ENCODE measurements at regions not wholly inside any gene's neighbourhood (a gene's known extent, or its start where the extent isn't known, plus 50 kb on each side); places are given as distances from the start of the nearest gene placed in this dataset.

DNA sequence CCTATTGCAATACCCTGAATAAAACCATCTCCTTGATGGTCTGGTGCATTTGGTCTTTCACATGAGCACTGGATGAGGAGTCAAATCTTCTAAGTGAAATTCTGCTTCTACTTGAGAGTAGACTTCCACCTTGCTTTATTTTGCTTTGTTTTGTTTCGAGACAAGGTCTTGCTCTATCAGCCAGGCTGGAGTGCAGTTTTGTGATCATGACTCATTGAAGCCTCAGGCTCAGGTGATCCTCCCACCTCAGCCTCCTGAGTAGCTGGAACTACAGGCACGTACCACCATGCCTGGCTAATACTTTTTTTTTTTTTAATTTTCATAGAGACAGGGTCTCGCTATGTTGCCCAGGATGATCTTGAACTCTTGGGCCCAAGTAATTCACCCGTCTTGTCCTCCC lies 65.8 kb upstream of the F3 start:
- Histone ChIP-seq H3K9me3 (no peaks in the 10 kb centered on the region), H3K27me3 (no peaks in the 10 kb centered on the region), H3K4me1 (peaks cover 0 to 8% (median 0%) of the 10 kb centered on the region in 3 donors), H3K36me3 (no peaks in the 10 kb centered on the region), H3K27ac (no peak overlapping the region), H3K4me3 (no peak overlapping the region)
- TF ChIP-seq POLR2A (IDR thresholded peaks at IDR 0.05) (no peak), POLR2AphosphoS5 (IDR thresholded peaks at IDR 0.05) (no peak), EP300 (IDR thresholded peaks at IDR 0.05) (no peak)
- TF ChIP-seq, protein P1, sequence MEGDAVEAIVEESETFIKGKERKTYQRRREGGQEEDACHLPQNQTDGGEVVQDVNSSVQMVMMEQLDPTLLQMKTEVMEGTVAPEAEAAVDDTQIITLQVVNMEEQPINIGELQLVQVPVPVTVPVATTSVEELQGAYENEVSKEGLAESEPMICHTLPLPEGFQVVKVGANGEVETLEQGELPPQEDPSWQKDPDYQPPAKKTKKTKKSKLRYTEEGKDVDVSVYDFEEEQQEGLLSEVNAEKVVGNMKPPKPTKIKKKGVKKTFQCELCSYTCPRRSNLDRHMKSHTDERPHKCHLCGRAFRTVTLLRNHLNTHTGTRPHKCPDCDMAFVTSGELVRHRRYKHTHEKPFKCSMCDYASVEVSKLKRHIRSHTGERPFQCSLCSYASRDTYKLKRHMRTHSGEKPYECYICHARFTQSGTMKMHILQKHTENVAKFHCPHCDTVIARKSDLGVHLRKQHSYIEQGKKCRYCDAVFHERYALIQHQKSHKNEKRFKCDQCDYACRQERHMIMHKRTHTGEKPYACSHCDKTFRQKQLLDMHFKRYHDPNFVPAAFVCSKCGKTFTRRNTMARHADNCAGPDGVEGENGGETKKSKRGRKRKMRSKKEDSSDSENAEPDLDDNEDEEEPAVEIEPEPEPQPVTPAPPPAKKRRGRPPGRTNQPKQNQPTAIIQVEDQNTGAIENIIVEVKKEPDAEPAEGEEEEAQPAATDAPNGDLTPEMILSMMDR (IDR thresholded peaks at IDR 0.05): no peak
- no peak for ATAC-seq
- 94 to 96% methylated on average over 4 of the region's 4 CpGs for WGBS, 2 donors (ENCODE audit: low coverage in 1 of 2)

DNA sequence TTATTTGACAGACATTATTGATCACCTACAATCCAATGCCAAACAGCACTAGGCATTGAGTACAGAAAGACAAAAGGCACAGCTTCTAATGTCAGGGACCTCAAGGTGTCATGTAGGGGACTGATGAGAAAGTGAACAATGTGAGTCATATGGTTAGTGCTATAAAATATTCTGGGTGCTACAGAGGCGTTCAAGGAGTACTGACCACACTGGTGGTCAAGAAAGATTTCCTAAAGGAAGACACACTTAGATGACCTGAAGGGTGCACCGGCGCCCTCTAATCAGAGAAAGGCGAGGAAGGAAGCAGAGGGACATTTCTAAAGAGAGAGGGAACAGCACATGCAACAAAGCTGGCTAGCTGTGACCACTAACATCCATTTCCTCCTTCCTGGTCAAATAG lies 64.9 kb upstream of the F3 start:
- WGBS, 2 donors (ENCODE audit: low coverage in 1 of 2): 76 to 96% methylated on average over 3 to 4 of the region's 4 CpGs

DNA sequence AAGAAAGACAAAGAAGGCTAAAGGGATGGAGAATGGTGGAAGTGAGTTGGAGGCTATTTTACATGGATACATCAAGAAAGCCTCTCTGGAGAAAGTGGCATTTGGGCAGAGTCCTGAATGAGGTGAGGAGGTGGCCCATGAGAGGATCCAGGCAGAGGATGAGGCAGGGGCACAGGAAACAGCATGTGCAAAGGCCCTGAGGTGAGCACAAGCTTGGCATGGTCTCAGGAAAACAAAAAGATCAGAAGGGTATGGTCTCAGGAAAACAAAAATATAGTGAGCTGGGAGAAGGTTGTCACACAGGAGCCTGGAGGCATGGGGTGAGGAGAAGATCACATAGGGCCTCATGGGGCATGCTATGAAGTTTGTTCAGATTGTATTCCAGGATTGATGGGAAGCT lies 62.1 kb upstream of the F3 start:
- Histone ChIP-seq H3K9me3 (no peaks in the 10 kb centered on the region), H3K36me3 (no peaks in the 10 kb centered on the region), H3K27ac (no peak overlapping the region), H3K4me1 (no peaks in the 10 kb centered on the region), H3K4me3 (no peak overlapping the region), H3K27me3 (no peaks in the 10 kb centered on the region)
- no peak for TF ChIP-seq EP300 (IDR thresholded peaks at IDR 0.05)
- no peak for TF ChIP-seq POLR2AphosphoS5 (IDR thresholded peaks at IDR 0.05)
- TF ChIP-seq, protein P1 (IDR thresholded peaks at IDR 0.05): no peak
- no peak for TF ChIP-seq POLR2A (IDR thresholded peaks at IDR 0.05)
- ATAC-seq: no peak

More for the DNA sequence above, 64.9 kb upstream of the F3 start:
- Histone ChIP-seq H3K27ac (no peak overlapping the region), H3K4me1 (peaks cover 0 to 5% (median 0%) of the 10 kb centered on the region in 3 donors), H3K27me3 (no peaks in the 10 kb centered on the region), H3K36me3 (no peaks in the 10 kb centered on the region), H3K9me3 (no peaks in the 10 kb centered on the region), H3K4me3 (no peak overlapping the region)
- TF ChIP-seq POLR2AphosphoS5 (IDR thresholded peaks at IDR 0.05): no peak
- no peak for TF ChIP-seq EP300 (IDR thresholded peaks at IDR 0.05)
- ATAC-seq: no peak

DNA sequence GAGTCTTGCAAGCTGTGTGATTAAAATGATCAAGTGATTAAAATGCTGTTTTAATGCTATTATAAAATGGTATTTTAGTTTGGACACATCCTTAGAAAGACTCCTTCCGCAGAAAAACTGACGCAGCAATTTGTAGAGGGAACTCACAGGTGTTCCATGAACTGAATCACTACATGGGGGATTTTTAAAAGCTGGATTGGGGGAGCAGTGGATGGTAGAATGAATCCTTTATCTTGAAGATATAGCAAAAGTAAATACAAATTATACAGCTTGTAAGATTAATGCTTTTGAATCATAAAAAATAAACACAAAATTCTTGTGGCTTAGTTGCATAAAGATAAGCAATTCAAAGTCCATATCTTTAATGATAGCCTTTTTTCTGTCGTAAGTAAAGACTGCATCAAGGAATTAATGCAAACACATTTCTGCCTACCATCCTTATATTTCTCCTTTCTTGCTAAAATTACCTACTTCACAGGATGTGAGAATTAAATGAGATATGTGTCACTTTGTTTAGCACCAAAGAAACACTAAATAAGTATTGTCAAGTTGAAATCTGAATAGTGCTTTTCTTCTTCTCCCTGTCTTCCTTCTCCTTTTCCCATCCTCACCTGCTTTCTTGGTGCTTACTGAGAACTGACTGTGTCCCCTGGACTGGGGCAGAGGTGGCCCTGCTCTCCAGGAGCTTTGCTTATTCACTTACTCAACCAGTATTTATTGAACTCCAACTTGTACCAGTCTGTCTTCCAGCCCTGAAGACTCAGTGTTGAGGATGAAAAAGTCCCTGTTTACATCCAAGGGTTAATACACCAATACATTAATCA lies 61.5 kb upstream of the F3 start:
- 64 to 87% methylated on average over 3 of the region's 3 CpGs for WGBS, 2 donors (ENCODE audit: low coverage in 1 of 2)
- H3K27ac ChIP-seq: no peak overlapping the region
- H3K4me1 ChIP-seq: no peaks in the 10 kb centered on the region
- H3K27me3 ChIP-seq: no peaks in the 10 kb centered on the region
- H3K36me3 ChIP-seq: no peaks in the 10 kb centered on the region
- H3K9me3 ChIP-seq: no peaks in the 10 kb centered on the region
- ATAC-seq: no peak
- no peak overlapping the region for H3K4me3 ChIP-seq
- no peak for TF ChIP-seq POLR2A (IDR thresholded peaks at IDR 0.05)
- no peak for TF ChIP-seq EP300 (IDR thresholded peaks at IDR 0.05)
- no peak for TF ChIP-seq POLR2AphosphoS5 (IDR thresholded peaks at IDR 0.05)
- TF ChIP-seq, protein P1 (IDR thresholded peaks at IDR 0.05): no peak

DNA sequence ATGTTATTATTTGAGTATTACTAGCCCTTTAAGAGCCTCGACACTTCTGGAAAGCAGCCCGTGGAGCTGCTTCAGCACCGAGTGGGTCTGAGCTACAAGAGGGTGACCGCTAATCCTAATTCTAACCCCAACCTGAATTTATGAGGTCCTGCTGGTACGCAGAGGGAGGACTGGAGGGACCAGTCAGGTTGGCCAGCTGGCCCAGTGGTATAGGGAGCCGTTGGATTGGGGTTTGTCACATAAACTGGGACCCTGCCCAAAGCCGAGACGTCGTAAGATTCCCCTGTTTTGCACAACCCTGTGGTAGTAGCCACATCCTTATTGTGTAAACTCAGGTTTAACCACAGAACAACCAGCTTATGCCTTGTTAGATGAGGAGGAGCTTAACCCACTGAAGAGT lies 60.8 kb upstream of the F3 start:
- Histone ChIP-seq H3K36me3 (no peaks in the 10 kb centered on the region), H3K27me3 (no peaks in the 10 kb centered on the region), H3K4me1 (no peaks in the 10 kb centered on the region), H3K9me3 (no peaks in the 10 kb centered on the region), H3K27ac (no peak overlapping the region), H3K4me3 (no peak overlapping the region)
- WGBS, 2 donors (ENCODE audit: low coverage in 1 of 2): 47% methylated on average over 8 of the region's 9 CpGs; no CpG with 5 or more reads in 1 of the 2 donors
- peak; percentile 51 for ATAC-seq
- TF ChIP-seq POLR2AphosphoS5 (IDR thresholded peaks at IDR 0.05) (no peak), EP300 (IDR thresholded peaks at IDR 0.05) (no peak), POLR2A (IDR thresholded peaks at IDR 0.05) (no peak)
- TF ChIP-seq, protein P1 (IDR thresholded peaks at IDR 0.05): no peak
